Body of pancreas (tissue), 4 donors: ENCODE measurements at regions not wholly inside any gene's neighbourhood (a gene's known extent, or its start where the extent isn't known, plus 50 kb on each side); places are given as distances from the start of the nearest gene placed in this dataset.

Experiments used
- POLR2A ChIP-seq, 3 donors: fragments of 450-650 bp; IDR thresholded peaks; one replicate each; pipeline ENCODE4 v1.6.1; 2016; ENCODE audit warnings: antibody characterized with exemption in 3 of 3, mild to moderate bottlenecking in 2 of 3
- TF ChIP-seq, protein P1 (sequence below), 7 experiments: fragments of 450-650 bp in 4 of 7; fragments of 200-600 bp in 3 of 7; sonication (generic) in 3 of 7; IDR thresholded peaks; one replicate each; pipeline ENCODE4 v1.5.1; 2016 to 2019; ENCODE audit warnings: antibody characterized with exemption in 7 of 7

DNA sequence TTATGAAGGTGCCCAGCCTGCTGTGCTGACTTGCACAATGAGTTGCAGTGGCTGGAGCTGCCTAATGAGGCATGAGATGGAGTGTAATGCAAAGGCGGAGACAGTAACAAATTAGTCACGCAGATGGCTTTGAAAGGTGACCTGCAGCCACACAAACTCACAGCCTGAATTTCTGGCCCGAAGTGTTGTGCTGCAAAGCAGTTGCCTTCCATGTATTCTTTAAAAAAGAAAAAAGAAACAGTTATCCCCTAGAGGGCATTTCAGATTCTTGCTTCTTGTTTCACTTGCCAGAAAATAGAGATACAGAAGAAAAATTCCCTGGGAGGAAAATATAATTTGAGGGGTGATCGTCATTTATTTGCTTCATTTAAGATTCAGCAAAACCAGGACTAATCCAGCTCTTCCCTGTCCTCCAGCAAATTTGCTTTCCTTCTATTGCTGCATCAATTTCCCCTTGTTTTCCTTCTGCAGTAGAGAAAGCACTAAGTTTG is 239.9 kb downstream of the ADRA2A start:
- TF ChIP-seq, protein P1, sequence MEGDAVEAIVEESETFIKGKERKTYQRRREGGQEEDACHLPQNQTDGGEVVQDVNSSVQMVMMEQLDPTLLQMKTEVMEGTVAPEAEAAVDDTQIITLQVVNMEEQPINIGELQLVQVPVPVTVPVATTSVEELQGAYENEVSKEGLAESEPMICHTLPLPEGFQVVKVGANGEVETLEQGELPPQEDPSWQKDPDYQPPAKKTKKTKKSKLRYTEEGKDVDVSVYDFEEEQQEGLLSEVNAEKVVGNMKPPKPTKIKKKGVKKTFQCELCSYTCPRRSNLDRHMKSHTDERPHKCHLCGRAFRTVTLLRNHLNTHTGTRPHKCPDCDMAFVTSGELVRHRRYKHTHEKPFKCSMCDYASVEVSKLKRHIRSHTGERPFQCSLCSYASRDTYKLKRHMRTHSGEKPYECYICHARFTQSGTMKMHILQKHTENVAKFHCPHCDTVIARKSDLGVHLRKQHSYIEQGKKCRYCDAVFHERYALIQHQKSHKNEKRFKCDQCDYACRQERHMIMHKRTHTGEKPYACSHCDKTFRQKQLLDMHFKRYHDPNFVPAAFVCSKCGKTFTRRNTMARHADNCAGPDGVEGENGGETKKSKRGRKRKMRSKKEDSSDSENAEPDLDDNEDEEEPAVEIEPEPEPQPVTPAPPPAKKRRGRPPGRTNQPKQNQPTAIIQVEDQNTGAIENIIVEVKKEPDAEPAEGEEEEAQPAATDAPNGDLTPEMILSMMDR (IDR thresholded peaks at IDR 0.05), result no peak
- no peak for TF ChIP-seq POLR2A (IDR thresholded peaks at IDR 0.05)
